GM21381 (cell line): ENCODE measurements at regions not wholly inside any gene's neighbourhood (a gene's known extent, or its start where the extent isn't known, plus 50 kb on each side); places are given as distances from the start of the nearest gene placed in this dataset.

ENCODE experiments used
- ATAC-seq: cut with Tn5 transposase; IDR thresholded peaks from one replicate; pipeline ENCODE4 v1.9.1; 2021; ENCODE audit warnings: mild to moderate bottlenecking, moderate library complexity; ENCODE audit not compliant: unreplicated experiment

GRCh38 chr7:21356616-21357015, 71.3 kb upstream of the SP4 start:
- no peak for ATAC-seq

GRCh38 chr7:21357151-21358097, 70.5 kb upstream of the SP4 start:
- ATAC-seq, result no peak

- no peak for ATAC-seq
Measured at GRCh38 chr7:21358648-21359047, 69.2 kb upstream of the SP4 start.

GRCh38 chr7:21359163-21359562, 68.7 kb upstream of the SP4 start:
- no peak for ATAC-seq

GRCh38 chr7:21361413-21362125, 66.3 kb upstream of the SP4 start:
- peak; percentile 39 for ATAC-seq

GRCh38 chr7:21364801-21365271, 63.0 kb upstream of the SP4 start:
- ATAC-seq, result peak; percentile 68

- ATAC-seq, result no peak
Measured at GRCh38 chr7:21365866-21366624, 61.8 kb upstream of the SP4 start.

- no peak for ATAC-seq
Measured at GRCh38 chr7:21367081-21367480, 60.8 kb upstream of the SP4 start.

- ATAC-seq, result no peak
Measured at GRCh38 chr7:21367537-21367936, 60.3 kb upstream of the SP4 start.

GRCh38 chr7:21368317-21368716, 59.6 kb upstream of the SP4 start:
- ATAC-seq, result no peak

GRCh38 chr7:21370283-21370982, 57.5 kb upstream of the SP4 start:
- ATAC-seq, result no peak

- no peak for ATAC-seq
Measured at GRCh38 chr7:21371360-21371759, 56.5 kb upstream of the SP4 start.

- ATAC-seq, result no peak
Measured at GRCh38 chr7:21373031-21373430, 54.9 kb upstream of the SP4 start.

- no peak for ATAC-seq
Measured at GRCh38 chr7:21374134-21374533, 53.7 kb upstream of the SP4 start.

GRCh38 chr7:21377545-21377944, 50.3 kb upstream of the SP4 start:
- no peak for ATAC-seq
